ENCODE measurements at regions not wholly inside any gene's neighbourhood (a gene's known extent, or its start where the extent isn't known, plus 50 kb on each side); places are given as distances from the start of the nearest gene placed in this dataset.

DNA sequence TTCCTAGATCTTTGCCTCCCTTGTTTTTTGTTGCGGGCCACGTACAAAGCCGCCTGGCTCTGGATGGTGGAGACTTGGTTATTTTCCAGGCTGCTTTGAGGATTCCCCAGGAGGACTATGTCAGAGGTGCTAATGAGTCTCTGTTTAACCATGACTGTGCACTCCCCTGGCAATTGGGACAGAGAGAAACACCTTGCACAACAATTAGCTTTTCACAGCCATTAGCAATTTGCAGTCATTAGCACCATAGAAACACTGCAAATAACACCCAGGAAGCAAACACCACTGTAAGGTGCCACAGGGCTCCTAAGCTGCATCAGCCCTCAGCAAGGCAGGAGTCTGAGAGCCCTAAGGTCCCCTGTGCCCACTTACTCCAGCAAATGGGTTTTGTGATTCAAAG lies 201.0 kb upstream of the VLDLR start:
- H3K9me3 ChIP-seq (ENCODE audit: low read depth): no peaks in the 10 kb centered on the region
- no peak overlapping the region for H3K27ac ChIP-seq
- no peaks in the 10 kb centered on the region for H4K20me1 ChIP-seq (ENCODE audit: insufficient read depth)
- TF ChIP-seq EZH2 (IDR thresholded peaks at IDR 0.05; ENCODE audit: insufficient read depth, poor library complexity, severe bottlenecking) (no peak), EZH2phosphoT487 (IDR thresholded peaks at IDR 0.05; ENCODE audit: insufficient read depth, low read depth) (no peak)
- H3K4me3 ChIP-seq: no peak overlapping the region
- DNase-seq: no peak
- H3K9ac ChIP-seq: no peak overlapping the region
- no peak overlapping the region for H2AFZ ChIP-seq
- H3K79me2 ChIP-seq (ENCODE audit: insufficient read depth): no peaks in the 10 kb centered on the region
- no peaks in the 10 kb centered on the region for H3K27me3 ChIP-seq (replicated peaks; ENCODE audit: insufficient read depth)
- H3K9me2 ChIP-seq (ENCODE audit: insufficient read depth): no peaks in the 10 kb centered on the region
- WGBS, 2 experiments (ENCODE audit: low coverage in 1 of 2, low lambda C conversion rate in 2 of 2, missing lambda C conversion rate in 2 of 2): 98 to 100% methylated on average over 3 of the region's 3 CpGs
- H3F3A ChIP-seq (ENCODE audit: insufficient read depth): no peaks in the 10 kb centered on the region
- no peaks in the 10 kb centered on the region for H3K36me3 ChIP-seq (ENCODE audit: low read depth)
- in situ Hi-C loops (cut with MboI): no loop called here
- no peak overlapping the region for H3K4me2 ChIP-seq (ENCODE audit: unreplicated experiment)
- 0 out of 2 replicates have a peak, but pooled peaks cover 4% of the 10 kb centered on the region for H3K4me1 ChIP-seq (ENCODE audit: insufficient read depth)

DNA sequence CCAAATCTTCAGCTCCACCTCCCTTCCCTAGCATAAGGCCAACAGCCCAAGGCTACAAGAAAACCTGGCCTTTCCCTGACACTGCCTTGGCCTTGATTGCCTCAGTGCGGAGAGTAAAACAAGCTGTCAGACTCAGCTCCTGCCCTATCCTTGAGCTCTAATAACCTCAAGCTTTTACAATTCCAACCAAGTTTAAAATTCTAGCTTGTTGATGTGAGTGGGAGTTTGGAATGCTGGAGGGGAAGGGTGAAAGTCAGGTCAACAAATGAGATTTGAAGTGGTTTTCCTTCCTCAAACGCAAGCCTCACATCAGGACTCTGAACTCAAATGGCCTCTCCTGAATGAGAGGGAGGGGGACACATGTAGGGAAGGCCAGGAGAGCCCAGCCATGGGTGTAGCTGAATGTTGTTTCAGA lies 197.0 kb upstream of the VLDLR start:
- no peaks in the 10 kb centered on the region for H3K79me2 ChIP-seq (ENCODE audit: insufficient read depth)
- H3K9me2 ChIP-seq (ENCODE audit: insufficient read depth): no peaks in the 10 kb centered on the region
- no peaks in the 10 kb centered on the region for H3K4me1 ChIP-seq (ENCODE audit: insufficient read depth)
- no peaks in the 10 kb centered on the region for H3K36me3 ChIP-seq (ENCODE audit: low read depth)
- H3K27me3 ChIP-seq (replicated peaks; ENCODE audit: insufficient read depth): no peaks in the 10 kb centered on the region
- H3F3A ChIP-seq (ENCODE audit: insufficient read depth): no peaks in the 10 kb centered on the region
- WGBS, 2 experiments (ENCODE audit: low coverage in 1 of 2, low lambda C conversion rate in 2 of 2, missing lambda C conversion rate in 2 of 2): 72 to 78% methylated on average over 2 of the region's 2 CpGs
- H3K4me3 ChIP-seq: no peak overlapping the region
- DNase-seq: peak; percentile 16
- no peak overlapping the region for H3K27ac ChIP-seq
- in situ Hi-C loops (cut with MboI): no loop called here
- H3K9me3 ChIP-seq (ENCODE audit: low read depth): no peaks in the 10 kb centered on the region
- no peak overlapping the region for H2AFZ ChIP-seq
- no peaks in the 10 kb centered on the region for H4K20me1 ChIP-seq (ENCODE audit: insufficient read depth)
- H3K9ac ChIP-seq: no peak overlapping the region
- no peak for TF ChIP-seq EZH2phosphoT487 (IDR thresholded peaks at IDR 0.05; ENCODE audit: insufficient read depth, low read depth)
- no peak for TF ChIP-seq EZH2 (IDR thresholded peaks at IDR 0.05; ENCODE audit: insufficient read depth, poor library complexity, severe bottlenecking)
- no peak overlapping the region for H3K4me2 ChIP-seq (ENCODE audit: unreplicated experiment)

DNA sequence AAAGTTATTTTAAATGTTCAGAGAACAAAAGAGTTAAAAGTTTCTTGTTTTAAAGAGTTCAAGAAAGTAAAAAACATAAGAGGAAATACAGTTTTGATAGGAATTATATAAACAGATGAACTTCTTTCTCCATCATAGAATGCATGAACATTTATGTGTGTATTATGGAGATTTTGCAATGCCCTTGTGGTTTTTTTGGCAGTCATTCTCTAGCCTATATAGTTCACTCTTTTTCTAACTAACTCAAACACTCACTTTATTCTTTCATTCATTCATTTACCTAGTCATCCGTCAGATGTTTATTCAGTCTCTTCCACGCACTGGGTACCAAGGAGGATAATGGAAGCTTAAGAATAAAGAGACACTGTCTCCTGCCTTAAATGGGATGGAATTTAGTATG lies 195.9 kb upstream of the VLDLR start:
- Histone ChIP-seq H3K9me2 (ENCODE audit: insufficient read depth) (no peaks in the 10 kb centered on the region), H4K20me1 (ENCODE audit: insufficient read depth) (no peaks in the 10 kb centered on the region), H3F3A (ENCODE audit: insufficient read depth) (no peaks in the 10 kb centered on the region), H3K4me2 (ENCODE audit: unreplicated experiment) (no peak overlapping the region), H2AFZ (no peak overlapping the region), H3K4me1 (ENCODE audit: insufficient read depth) (no peaks in the 10 kb centered on the region), H3K27ac (no peak overlapping the region), H3K4me3 (no peak overlapping the region), H3K9ac (no peak overlapping the region), H3K27me3 (replicated peaks; ENCODE audit: insufficient read depth) (no peaks in the 10 kb centered on the region), H3K9me3 (ENCODE audit: low read depth) (no peaks in the 10 kb centered on the region), H3K36me3 (ENCODE audit: low read depth) (no peaks in the 10 kb centered on the region), H3K79me2 (ENCODE audit: insufficient read depth) (no peaks in the 10 kb centered on the region)
- TF ChIP-seq EZH2 (IDR thresholded peaks at IDR 0.05; ENCODE audit: insufficient read depth, poor library complexity, severe bottlenecking) (no peak), EZH2phosphoT487 (IDR thresholded peaks at IDR 0.05; ENCODE audit: insufficient read depth, low read depth) (no peak)
- WGBS, 2 experiments (ENCODE audit: low coverage in 1 of 2, low lambda C conversion rate in 2 of 2, missing lambda C conversion rate in 2 of 2): 86 to 88% methylated on average over 2 of the region's 2 CpGs
- DNase-seq: no peak
- in situ Hi-C loops (cut with MboI): no loop called here

DNA sequence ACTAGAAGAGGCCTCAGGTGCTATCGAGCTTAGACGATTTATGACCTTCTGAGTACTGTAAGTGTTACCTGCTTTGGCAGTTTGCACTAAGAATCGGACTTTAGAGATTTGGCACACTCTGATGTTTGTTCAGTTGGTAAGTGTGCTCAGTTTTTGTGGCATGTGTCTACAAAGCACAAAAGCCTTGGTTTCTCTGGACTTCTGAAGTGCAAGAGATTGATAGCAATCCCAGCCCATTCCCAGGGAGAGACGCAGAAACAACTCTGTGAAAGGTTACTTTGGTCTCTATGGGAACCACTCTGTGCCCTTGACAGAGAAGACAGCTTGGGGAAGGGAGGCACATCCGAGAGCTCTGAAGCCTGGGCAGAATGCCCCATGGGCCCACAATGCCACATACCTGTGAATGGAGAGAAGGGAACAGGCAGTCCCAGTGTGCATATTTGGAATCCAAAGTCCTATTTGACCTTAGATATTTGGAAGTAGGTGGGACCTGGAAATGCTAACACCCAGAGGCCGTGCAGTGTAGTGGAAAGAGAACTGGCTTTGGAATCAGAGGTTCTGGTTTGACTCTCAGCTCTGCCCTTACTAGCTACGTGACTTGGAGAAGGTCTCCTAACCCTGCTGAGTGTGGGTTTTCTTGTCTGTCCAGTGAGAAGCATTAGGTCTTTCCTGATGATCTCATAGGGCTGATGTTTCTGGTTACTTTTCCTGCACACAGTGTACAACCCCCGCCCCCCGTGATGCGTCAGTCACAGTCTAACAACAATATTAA lies 194.3 kb upstream of the VLDLR start:
- WGBS, 2 experiments (ENCODE audit: low coverage in 1 of 2, low lambda C conversion rate in 2 of 2, missing lambda C conversion rate in 2 of 2): 57 to 59% methylated on average over 10 of the region's 10 CpGs
- Histone ChIP-seq H3K27me3 (replicated peaks; ENCODE audit: insufficient read depth) (no peaks in the 10 kb centered on the region), H4K20me1 (ENCODE audit: insufficient read depth) (no peaks in the 10 kb centered on the region), H3K36me3 (ENCODE audit: low read depth) (no peaks in the 10 kb centered on the region), H3F3A (ENCODE audit: insufficient read depth) (no peaks in the 10 kb centered on the region), H2AFZ (no peak overlapping the region), H3K9ac (no peak overlapping the region), H3K9me3 (ENCODE audit: low read depth) (no peaks in the 10 kb centered on the region), H3K4me2 (ENCODE audit: unreplicated experiment) (no peak overlapping the region), H3K4me3 (no peak overlapping the region), H3K27ac (no peak overlapping the region), H3K4me1 (ENCODE audit: insufficient read depth) (no peaks in the 10 kb centered on the region), H3K9me2 (ENCODE audit: insufficient read depth) (no peaks in the 10 kb centered on the region), H3K79me2 (ENCODE audit: insufficient read depth) (no peaks in the 10 kb centered on the region)
- in situ Hi-C loops (cut with MboI): no loop called here
- DNase-seq: peak; percentile 5
- TF ChIP-seq EZH2phosphoT487 (IDR thresholded peaks at IDR 0.05; ENCODE audit: insufficient read depth, low read depth): no peak
- TF ChIP-seq EZH2 (IDR thresholded peaks at IDR 0.05; ENCODE audit: insufficient read depth, poor library complexity, severe bottlenecking): no peak

All from GM23248 (cell line).